Liver (tissue), 8 donors: ENCODE measurements at regions not wholly inside any gene's neighbourhood (a gene's known extent, or its start where the extent isn't known, plus 50 kb on each side); places are given as distances from the start of the nearest gene placed in this dataset.
A peak's percentile ranks its signal among the peaks of the same experiment; 100 is the strongest.

Experiments used
- DNase-seq: peaks from one replicate; pipeline ENCODE4 v3.0.0-alpha.2; 2017; ENCODE audit warnings: low spot score
- H3K27ac ChIP-seq, 2 donors: one replicate each; pipeline ENCODE4 v1.7.0; 2013; ENCODE audit warnings: inconsistent platforms in 2 of 2, low read length in 2 of 2, control low read depth in 1 of 2, low read depth in 1 of 2, mild to moderate bottlenecking in 1 of 2
- H3K27me3 ChIP-seq, 4 donors: one replicate each; pipeline versions ENCODE4 v1.6.1 to v1.7.0; 2013; ENCODE audit warnings: low read length in 3 of 4, inconsistent platforms in 1 of 4, mild to moderate bottlenecking in 1 of 4, moderate library complexity in 1 of 4; ENCODE audit not compliant: control insufficient read depth in 4 of 4, insufficient read depth in 4 of 4
- H3K36me3 ChIP-seq, 4 donors: one replicate each; pipeline versions ENCODE4 v1.6.1 to v1.7.0; 2013; ENCODE audit warnings: low read length in 3 of 4, mild to moderate bottlenecking in 3 of 4, low read depth in 1 of 4, moderate library complexity in 1 of 4; ENCODE audit not compliant: control insufficient read depth in 4 of 4, insufficient read depth in 3 of 4
- H3K4me1 ChIP-seq, 4 donors: one replicate each; pipeline versions ENCODE4 v1.6.1 to v1.7.0; 2013; ENCODE audit warnings: low read length in 3 of 4, mild to moderate bottlenecking in 3 of 4, moderate library complexity in 1 of 4; ENCODE audit not compliant: control insufficient read depth in 4 of 4, insufficient read depth in 4 of 4
- H3K4me3 ChIP-seq, 3 donors: one replicate each; pipeline versions ENCODE4 v1.6.1 to v1.7.0; 2013; ENCODE audit warnings: low read length in 3 of 3, control low read depth in 1 of 3, low read depth in 1 of 3, mild to moderate bottlenecking in 1 of 3
- H3K9ac ChIP-seq, 2 donors: one replicate each; pipeline ENCODE4 v1.7.0; 2013; ENCODE audit warnings: low read length in 2 of 2, mild to moderate bottlenecking in 2 of 2, moderate library complexity in 2 of 2, control low read depth in 1 of 2, low read depth in 1 of 2
- H3K9me3 ChIP-seq, 4 donors: one replicate each; pipeline versions ENCODE4 v1.6.1 to v1.7.0; 2013; ENCODE audit warnings: low read length in 3 of 4; ENCODE audit not compliant: control insufficient read depth in 4 of 4
- EGR1 ChIP-seq, 2 donors: IDR thresholded peaks; 2 replicates each; pipeline ENCODE4 v1.6.1; 2016 to 2018; ENCODE audit warnings: antibody characterized with exemption in 2 of 2, low read depth in 2 of 2
- FOXA1 ChIP-seq: IDR thresholded peaks from 2 replicates; pipeline ENCODE4 v1.6.1; 2016; ENCODE audit warnings: antibody characterized with exemption
- GABPA ChIP-seq, 2 donors: IDR thresholded peaks in 1 of 2; conservative IDR thresholded peaks in 1 of 2; 2 replicates each; pipeline ENCODE4 v1.6.1; 2016; ENCODE audit warnings: antibody characterized with exemption in 2 of 2, mild to moderate bottlenecking in 1 of 2, moderate library complexity in 1 of 2
- HNF4A ChIP-seq, 2 donors: conservative IDR thresholded peaks; 2 replicates each; pipeline ENCODE4 v1.6.1; 2016; ENCODE audit warnings: antibody characterized with exemption in 2 of 2, mild to moderate bottlenecking in 2 of 2
- HNF4G ChIP-seq: IDR thresholded peaks from 2 replicates; pipeline ENCODE4 v1.6.1; 2016; ENCODE audit warnings: antibody characterized with exemption
- JUND ChIP-seq, 2 donors: IDR thresholded peaks; 2 replicates each; pipeline ENCODE4 v1.6.1; 2016; ENCODE audit warnings: antibody characterized with exemption in 2 of 2
- RAD21 ChIP-seq, 2 donors: IDR thresholded peaks; 2 replicates each; pipeline ENCODE4 v1.6.1; 2016; ENCODE audit warnings: antibody characterized with exemption in 2 of 2, mild to moderate bottlenecking in 2 of 2
- RXRA ChIP-seq, 2 donors: IDR thresholded peaks; 2 replicates each; pipeline ENCODE4 v1.6.1; 2017 to 2018; ENCODE audit warnings: antibody characterized with exemption in 2 of 2, mild to moderate bottlenecking in 1 of 2
- SP1 ChIP-seq: IDR thresholded peaks from 2 replicates; pipeline ENCODE4 v1.6.1; 2018; ENCODE audit warnings: antibody characterized with exemption, mild to moderate bottlenecking
- YY1 ChIP-seq: IDR thresholded peaks from 2 replicates; pipeline ENCODE4 v1.6.1; 2016; ENCODE audit warnings: antibody characterized with exemption, mild to moderate bottlenecking
- WGBS: extraction: QIAGEN DNeasy Blood & Tissue Kit; methylation state at CpG from one replicate; pipeline ENCODE4 v1.1.7; 2013; 5-methylcytosine and 5-hydroxymethylcytosine counted together
- TF ChIP-seq, protein P1 (sequence below): IDR thresholded peaks from 2 replicates; pipeline ENCODE4 v1.6.1; 2016; ENCODE audit warnings: antibody characterized with exemption, mild to moderate bottlenecking
- TF ChIP-seq, protein P2 (sequence below): fragments of 150-350 bp; IDR thresholded peaks from 2 replicates; pipeline ENCODE4 v1.5.1; 2017; ENCODE audit warnings: improper control_type of control experiment, low read depth, low read length; ENCODE audit not compliant: missing input control
- donor health status: healthy.
- donor health status: healthy.
- donor health status: healthy.
- donor health status: healthy.
- donor health status: healthy.

DNA sequence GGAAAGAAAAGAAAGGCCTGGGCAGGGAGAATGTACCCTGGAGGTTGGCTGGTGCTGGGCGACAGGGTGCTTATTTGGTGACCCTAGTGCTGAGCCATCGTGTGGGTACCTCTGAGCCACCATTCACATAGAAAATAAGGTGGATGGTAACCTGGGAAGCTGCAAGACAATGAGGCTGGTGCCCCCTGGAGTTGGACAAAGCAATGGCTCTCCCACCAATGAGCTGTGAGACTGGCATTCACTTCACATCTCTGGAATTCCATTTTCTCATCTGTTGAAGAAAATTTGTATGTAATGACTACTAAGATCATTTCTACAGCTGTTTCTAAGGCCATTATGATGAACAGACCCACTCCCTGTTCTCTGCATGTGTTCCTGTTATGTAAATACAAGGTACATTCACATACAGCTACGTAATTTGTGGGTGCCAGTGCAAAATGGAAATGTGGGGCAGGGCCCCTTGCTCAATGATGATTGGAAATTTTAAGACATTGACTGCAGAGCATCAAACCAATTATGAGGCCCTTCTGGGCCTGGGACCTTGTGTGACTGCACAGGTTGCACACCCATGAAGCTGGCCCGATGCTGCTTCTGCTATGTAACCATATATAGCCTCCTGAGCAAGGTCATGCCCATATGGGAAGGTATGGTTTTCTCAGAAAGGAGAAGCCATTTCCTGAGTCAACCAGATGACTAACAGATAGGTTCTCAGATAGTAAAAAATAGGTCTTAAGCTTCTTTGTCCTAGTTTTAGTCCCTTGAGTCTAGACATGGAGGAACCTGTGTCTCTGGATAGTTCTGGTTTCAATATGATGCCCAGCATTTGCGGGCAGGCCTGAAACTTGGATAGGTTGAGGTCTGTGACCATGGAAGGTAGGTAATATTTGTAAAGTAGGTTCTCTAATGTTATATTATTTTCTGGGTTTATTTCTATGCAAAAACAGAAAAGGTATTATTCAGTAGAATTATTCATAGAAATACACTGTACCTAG lies 63.4 kb upstream of the IGF1 start:
- no peak for TF ChIP-seq RXRA (IDR thresholded peaks at IDR 0.05)
- TF ChIP-seq, protein P1, sequence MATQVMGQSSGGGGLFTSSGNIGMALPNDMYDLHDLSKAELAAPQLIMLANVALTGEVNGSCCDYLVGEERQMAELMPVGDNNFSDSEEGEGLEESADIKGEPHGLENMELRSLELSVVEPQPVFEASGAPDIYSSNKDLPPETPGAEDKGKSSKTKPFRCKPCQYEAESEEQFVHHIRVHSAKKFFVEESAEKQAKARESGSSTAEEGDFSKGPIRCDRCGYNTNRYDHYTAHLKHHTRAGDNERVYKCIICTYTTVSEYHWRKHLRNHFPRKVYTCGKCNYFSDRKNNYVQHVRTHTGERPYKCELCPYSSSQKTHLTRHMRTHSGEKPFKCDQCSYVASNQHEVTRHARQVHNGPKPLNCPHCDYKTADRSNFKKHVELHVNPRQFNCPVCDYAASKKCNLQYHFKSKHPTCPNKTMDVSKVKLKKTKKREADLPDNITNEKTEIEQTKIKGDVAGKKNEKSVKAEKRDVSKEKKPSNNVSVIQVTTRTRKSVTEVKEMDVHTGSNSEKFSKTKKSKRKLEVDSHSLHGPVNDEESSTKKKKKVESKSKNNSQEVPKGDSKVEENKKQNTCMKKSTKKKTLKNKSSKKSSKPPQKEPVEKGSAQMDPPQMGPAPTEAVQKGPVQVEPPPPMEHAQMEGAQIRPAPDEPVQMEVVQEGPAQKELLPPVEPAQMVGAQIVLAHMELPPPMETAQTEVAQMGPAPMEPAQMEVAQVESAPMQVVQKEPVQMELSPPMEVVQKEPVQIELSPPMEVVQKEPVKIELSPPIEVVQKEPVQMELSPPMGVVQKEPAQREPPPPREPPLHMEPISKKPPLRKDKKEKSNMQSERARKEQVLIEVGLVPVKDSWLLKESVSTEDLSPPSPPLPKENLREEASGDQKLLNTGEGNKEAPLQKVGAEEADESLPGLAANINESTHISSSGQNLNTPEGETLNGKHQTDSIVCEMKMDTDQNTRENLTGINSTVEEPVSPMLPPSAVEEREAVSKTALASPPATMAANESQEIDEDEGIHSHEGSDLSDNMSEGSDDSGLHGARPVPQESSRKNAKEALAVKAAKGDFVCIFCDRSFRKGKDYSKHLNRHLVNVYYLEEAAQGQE, result no peak
- peak; percentile 71 to 83 for TF ChIP-seq RAD21 (IDR thresholded peaks at IDR 0.05)
- TF ChIP-seq, protein P2, sequence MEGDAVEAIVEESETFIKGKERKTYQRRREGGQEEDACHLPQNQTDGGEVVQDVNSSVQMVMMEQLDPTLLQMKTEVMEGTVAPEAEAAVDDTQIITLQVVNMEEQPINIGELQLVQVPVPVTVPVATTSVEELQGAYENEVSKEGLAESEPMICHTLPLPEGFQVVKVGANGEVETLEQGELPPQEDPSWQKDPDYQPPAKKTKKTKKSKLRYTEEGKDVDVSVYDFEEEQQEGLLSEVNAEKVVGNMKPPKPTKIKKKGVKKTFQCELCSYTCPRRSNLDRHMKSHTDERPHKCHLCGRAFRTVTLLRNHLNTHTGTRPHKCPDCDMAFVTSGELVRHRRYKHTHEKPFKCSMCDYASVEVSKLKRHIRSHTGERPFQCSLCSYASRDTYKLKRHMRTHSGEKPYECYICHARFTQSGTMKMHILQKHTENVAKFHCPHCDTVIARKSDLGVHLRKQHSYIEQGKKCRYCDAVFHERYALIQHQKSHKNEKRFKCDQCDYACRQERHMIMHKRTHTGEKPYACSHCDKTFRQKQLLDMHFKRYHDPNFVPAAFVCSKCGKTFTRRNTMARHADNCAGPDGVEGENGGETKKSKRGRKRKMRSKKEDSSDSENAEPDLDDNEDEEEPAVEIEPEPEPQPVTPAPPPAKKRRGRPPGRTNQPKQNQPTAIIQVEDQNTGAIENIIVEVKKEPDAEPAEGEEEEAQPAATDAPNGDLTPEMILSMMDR, result peak; percentile 41
- TF ChIP-seq GABPA (IDR thresholded peaks at IDR 0.05 in 1 of 2, conservative IDR thresholded peaks at IDR 0.05 in 1 of 2), result no peak
- WGBS, result 85% methylated on average over 5 of the region's 5 CpGs

DNA sequence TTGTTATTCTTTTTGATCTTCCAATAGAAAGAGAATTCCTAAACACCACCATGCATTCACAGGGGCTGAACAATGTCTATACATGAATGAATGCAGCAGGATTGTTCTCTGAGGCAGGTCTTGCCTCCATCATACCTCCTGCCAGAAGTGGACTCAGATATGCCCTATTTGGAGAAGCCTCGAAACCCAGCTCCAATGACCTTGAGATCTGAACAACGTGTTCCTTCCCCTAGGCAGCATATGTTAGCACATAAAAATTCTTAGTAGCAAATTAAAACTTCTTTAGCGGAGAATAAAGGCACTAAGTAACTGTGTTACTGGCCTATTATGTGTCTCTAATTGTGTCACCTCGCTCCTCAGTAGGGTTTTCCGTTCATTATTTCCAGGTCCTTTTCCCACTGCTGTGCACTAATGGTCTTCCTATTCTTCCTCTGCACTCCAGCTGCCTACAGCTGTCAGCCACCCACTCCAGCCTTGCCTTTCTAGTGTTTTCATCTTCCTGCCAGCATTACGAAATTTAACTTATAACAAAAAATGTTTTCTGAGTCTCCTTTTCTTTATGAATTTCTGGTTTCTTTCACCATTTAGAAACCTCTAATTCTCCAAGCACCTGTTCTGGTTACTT lies 62.6 kb upstream of the IGF1 start:
- H3K27ac ChIP-seq, result no peak overlapping the region
- H3K4me1 ChIP-seq, result no peaks in the 10 kb centered on the region
- no peak for DNase-seq
- H3K4me3 ChIP-seq, result no peak overlapping the region
- no peaks in the 10 kb centered on the region for H3K9me3 ChIP-seq
- TF ChIP-seq YY1, result no peak
- no peak for TF ChIP-seq JUND (IDR thresholded peaks at IDR 0.05)
- no peak for TF ChIP-seq HNF4A (conservative IDR thresholded peaks at IDR 0.05)
- TF ChIP-seq, protein P1, result no peak
- TF ChIP-seq SP1, result no peak
- no peak for TF ChIP-seq HNF4G
- no peak for TF ChIP-seq EGR1 (IDR thresholded peaks at IDR 0.05; ENCODE audit: low read depth in 2 of 2)
- no peak for TF ChIP-seq GABPA (IDR thresholded peaks at IDR 0.05 in 1 of 2, conservative IDR thresholded peaks at IDR 0.05 in 1 of 2)
- TF ChIP-seq FOXA1, result no peak
- no peak overlapping the region for H3K9ac ChIP-seq
- no peaks in the 10 kb centered on the region for H3K36me3 ChIP-seq
- H3K27me3 ChIP-seq, result no peaks in the 10 kb centered on the region
- 71% methylated on average over 6 of the region's 6 CpGs for WGBS

More for the DNA sequence above, 63.4 kb upstream of the IGF1 start:
- no peak overlapping the region for H3K9ac ChIP-seq
- no peaks in the 10 kb centered on the region for H3K9me3 ChIP-seq
- no peak overlapping the region for H3K4me3 ChIP-seq
- DNase-seq, result no peak
- no peaks in the 10 kb centered on the region for H3K27me3 ChIP-seq
- H3K4me1 ChIP-seq, result no peaks in the 10 kb centered on the region
- no peak overlapping the region for H3K27ac ChIP-seq
- no peaks in the 10 kb centered on the region for H3K36me3 ChIP-seq
